Liver (tissue), 8 donors: ENCODE measurements at regions not wholly inside any gene's neighbourhood (a gene's known extent, or its start where the extent isn't known, plus 50 kb on each side); places are given as distances from the start of the nearest gene placed in this dataset.

Source experiments
- DNase-seq: peaks from one replicate; pipeline ENCODE4 v3.0.0-alpha.2; 2017; ENCODE audit warnings: low spot score
- H3K27ac ChIP-seq, 2 donors: one replicate each; pipeline ENCODE4 v1.7.0; 2013; ENCODE audit warnings: inconsistent platforms in 2 of 2, low read length in 2 of 2, control low read depth in 1 of 2, low read depth in 1 of 2, mild to moderate bottlenecking in 1 of 2
- H3K27me3 ChIP-seq, 4 donors: one replicate each; pipeline versions ENCODE4 v1.6.1 to v1.7.0; 2013; ENCODE audit warnings: low read length in 3 of 4, inconsistent platforms in 1 of 4, mild to moderate bottlenecking in 1 of 4, moderate library complexity in 1 of 4; ENCODE audit not compliant: control insufficient read depth in 4 of 4, insufficient read depth in 4 of 4
- H3K36me3 ChIP-seq, 4 donors: one replicate each; pipeline versions ENCODE4 v1.6.1 to v1.7.0; 2013; ENCODE audit warnings: low read length in 3 of 4, mild to moderate bottlenecking in 3 of 4, low read depth in 1 of 4, moderate library complexity in 1 of 4; ENCODE audit not compliant: control insufficient read depth in 4 of 4, insufficient read depth in 3 of 4
- H3K4me1 ChIP-seq, 4 donors: one replicate each; pipeline versions ENCODE4 v1.6.1 to v1.7.0; 2013; ENCODE audit warnings: low read length in 3 of 4, mild to moderate bottlenecking in 3 of 4, moderate library complexity in 1 of 4; ENCODE audit not compliant: control insufficient read depth in 4 of 4, insufficient read depth in 4 of 4
- H3K4me3 ChIP-seq, 3 donors: one replicate each; pipeline versions ENCODE4 v1.6.1 to v1.7.0; 2013; ENCODE audit warnings: low read length in 3 of 3, control low read depth in 1 of 3, low read depth in 1 of 3, mild to moderate bottlenecking in 1 of 3
- H3K9ac ChIP-seq, 2 donors: one replicate each; pipeline ENCODE4 v1.7.0; 2013; ENCODE audit warnings: low read length in 2 of 2, mild to moderate bottlenecking in 2 of 2, moderate library complexity in 2 of 2, control low read depth in 1 of 2, low read depth in 1 of 2
- H3K9me3 ChIP-seq, 4 donors: one replicate each; pipeline versions ENCODE4 v1.6.1 to v1.7.0; 2013; ENCODE audit warnings: low read length in 3 of 4; ENCODE audit not compliant: control insufficient read depth in 4 of 4
- EGR1 ChIP-seq, 2 donors: IDR thresholded peaks; 2 replicates each; pipeline ENCODE4 v1.6.1; 2016 to 2018; ENCODE audit warnings: antibody characterized with exemption in 2 of 2, low read depth in 2 of 2
- FOXA2 ChIP-seq: IDR thresholded peaks from 2 replicates; pipeline ENCODE4 v1.6.1; 2016; ENCODE audit warnings: antibody characterized with exemption
- GABPA ChIP-seq, 2 donors: IDR thresholded peaks in 1 of 2; conservative IDR thresholded peaks in 1 of 2; 2 replicates each; pipeline ENCODE4 v1.6.1; 2016; ENCODE audit warnings: antibody characterized with exemption in 2 of 2, mild to moderate bottlenecking in 1 of 2, moderate library complexity in 1 of 2
- HNF4A ChIP-seq, 2 donors: conservative IDR thresholded peaks; 2 replicates each; pipeline ENCODE4 v1.6.1; 2016; ENCODE audit warnings: antibody characterized with exemption in 2 of 2, mild to moderate bottlenecking in 2 of 2
- HNF4G ChIP-seq: IDR thresholded peaks from 2 replicates; pipeline ENCODE4 v1.6.1; 2016; ENCODE audit warnings: antibody characterized with exemption
- JUND ChIP-seq, 2 donors: IDR thresholded peaks; 2 replicates each; pipeline ENCODE4 v1.6.1; 2016; ENCODE audit warnings: antibody characterized with exemption in 2 of 2
- NR2F2 ChIP-seq: IDR thresholded peaks from 2 replicates; pipeline ENCODE4 v1.6.1; 2016; ENCODE audit warnings: antibody characterized with exemption
- RAD21 ChIP-seq, 2 donors: IDR thresholded peaks; 2 replicates each; pipeline ENCODE4 v1.6.1; 2016; ENCODE audit warnings: antibody characterized with exemption in 2 of 2, mild to moderate bottlenecking in 2 of 2
- RXRA ChIP-seq, 2 donors: IDR thresholded peaks; 2 replicates each; pipeline ENCODE4 v1.6.1; 2017 to 2018; ENCODE audit warnings: antibody characterized with exemption in 2 of 2, mild to moderate bottlenecking in 1 of 2
- SP1 ChIP-seq: IDR thresholded peaks from 2 replicates; pipeline ENCODE4 v1.6.1; 2018; ENCODE audit warnings: antibody characterized with exemption, mild to moderate bottlenecking
- TAF1 ChIP-seq: conservative IDR thresholded peaks from 2 replicates; pipeline ENCODE4 v1.6.1; 2016; ENCODE audit warnings: antibody characterized with exemption, mild to moderate bottlenecking
- YY1 ChIP-seq: IDR thresholded peaks from 2 replicates; pipeline ENCODE4 v1.6.1; 2016; ENCODE audit warnings: antibody characterized with exemption, mild to moderate bottlenecking
- WGBS: extraction: QIAGEN DNeasy Blood & Tissue Kit; methylation state at CpG from one replicate; pipeline ENCODE4 v1.1.7; 2013; 5-methylcytosine and 5-hydroxymethylcytosine counted together
- TF ChIP-seq, protein P1 (sequence below): IDR thresholded peaks from 2 replicates; pipeline ENCODE4 v1.6.1; 2016; ENCODE audit warnings: antibody characterized with exemption
- TF ChIP-seq, protein P2 (sequence below): fragments of 150-350 bp; IDR thresholded peaks from 2 replicates; pipeline ENCODE4 v1.5.1; 2017; ENCODE audit warnings: improper control_type of control experiment, low read depth, low read length; ENCODE audit not compliant: missing input control
- TF ChIP-seq, protein P3 (sequence below): IDR thresholded peaks from 2 replicates; pipeline ENCODE4 v1.6.1; 2016; ENCODE audit warnings: antibody characterized with exemption, mild to moderate bottlenecking
- TF ChIP-seq, protein P4 (sequence below): IDR thresholded peaks from 2 replicates; pipeline ENCODE4 v1.6.1; 2016; ENCODE audit warnings: antibody characterized with exemption
- TF ChIP-seq, protein P5 (sequence below): IDR thresholded peaks from 2 replicates; pipeline ENCODE4 v1.6.1; 2016; ENCODE audit warnings: antibody characterized with exemption
- donor health status: healthy.
- donor health status: healthy.
- donor health status: healthy.
- donor health status: healthy.
- donor health status: healthy.

DNA sequence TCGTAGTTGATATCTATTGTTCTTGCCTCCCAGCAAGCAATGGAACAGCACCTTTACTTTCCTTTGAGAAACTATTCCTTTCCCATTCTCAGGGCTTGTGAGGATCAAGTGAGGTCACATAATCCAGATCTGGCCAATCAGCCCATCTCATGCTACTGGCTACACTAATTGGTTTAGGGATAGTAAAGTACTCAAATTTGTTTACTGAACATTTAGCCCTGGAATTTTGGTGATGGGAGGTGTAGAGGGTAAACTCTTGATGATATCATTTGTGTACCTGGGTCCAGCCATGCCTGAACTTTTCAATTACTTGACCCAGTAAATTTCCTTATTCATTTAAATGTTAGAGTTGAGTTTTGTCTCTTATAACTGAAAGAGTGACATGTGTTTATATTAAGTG lies 195.8 kb upstream of the TNP1 start:
- H3K4me1 ChIP-seq: no peaks in the 10 kb centered on the region
- H3K27ac ChIP-seq: no peak overlapping the region
- no peak overlapping the region for H3K9ac ChIP-seq
- no peak overlapping the region for H3K4me3 ChIP-seq
- no peaks in the 10 kb centered on the region for H3K9me3 ChIP-seq
- H3K27me3 ChIP-seq: no peaks in the 10 kb centered on the region
- 84% methylated on average over 1 of the region's 1 CpG for WGBS
- DNase-seq: no peak
- H3K36me3 ChIP-seq: no peaks in the 10 kb centered on the region
- TF ChIP-seq EGR1 (IDR thresholded peaks at IDR 0.05; ENCODE audit: low read depth in 2 of 2) (no peak), SP1 (no peak), NR2F2 (no peak), TAF1 (no peak), FOXA2 (no peak), RXRA (IDR thresholded peaks at IDR 0.05) (no peak), JUND (IDR thresholded peaks at IDR 0.05) (no peak), HNF4G (no peak), RAD21 (IDR thresholded peaks at IDR 0.05) (no peak), GABPA (IDR thresholded peaks at IDR 0.05 in 1 of 2, conservative IDR thresholded peaks at IDR 0.05 in 1 of 2) (no peak)
- TF ChIP-seq, protein P1, sequence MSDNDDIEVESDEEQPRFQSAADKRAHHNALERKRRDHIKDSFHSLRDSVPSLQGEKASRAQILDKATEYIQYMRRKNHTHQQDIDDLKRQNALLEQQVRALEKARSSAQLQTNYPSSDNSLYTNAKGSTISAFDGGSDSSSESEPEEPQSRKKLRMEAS: no peak
- TF ChIP-seq, protein P2, sequence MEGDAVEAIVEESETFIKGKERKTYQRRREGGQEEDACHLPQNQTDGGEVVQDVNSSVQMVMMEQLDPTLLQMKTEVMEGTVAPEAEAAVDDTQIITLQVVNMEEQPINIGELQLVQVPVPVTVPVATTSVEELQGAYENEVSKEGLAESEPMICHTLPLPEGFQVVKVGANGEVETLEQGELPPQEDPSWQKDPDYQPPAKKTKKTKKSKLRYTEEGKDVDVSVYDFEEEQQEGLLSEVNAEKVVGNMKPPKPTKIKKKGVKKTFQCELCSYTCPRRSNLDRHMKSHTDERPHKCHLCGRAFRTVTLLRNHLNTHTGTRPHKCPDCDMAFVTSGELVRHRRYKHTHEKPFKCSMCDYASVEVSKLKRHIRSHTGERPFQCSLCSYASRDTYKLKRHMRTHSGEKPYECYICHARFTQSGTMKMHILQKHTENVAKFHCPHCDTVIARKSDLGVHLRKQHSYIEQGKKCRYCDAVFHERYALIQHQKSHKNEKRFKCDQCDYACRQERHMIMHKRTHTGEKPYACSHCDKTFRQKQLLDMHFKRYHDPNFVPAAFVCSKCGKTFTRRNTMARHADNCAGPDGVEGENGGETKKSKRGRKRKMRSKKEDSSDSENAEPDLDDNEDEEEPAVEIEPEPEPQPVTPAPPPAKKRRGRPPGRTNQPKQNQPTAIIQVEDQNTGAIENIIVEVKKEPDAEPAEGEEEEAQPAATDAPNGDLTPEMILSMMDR: no peak

DNA sequence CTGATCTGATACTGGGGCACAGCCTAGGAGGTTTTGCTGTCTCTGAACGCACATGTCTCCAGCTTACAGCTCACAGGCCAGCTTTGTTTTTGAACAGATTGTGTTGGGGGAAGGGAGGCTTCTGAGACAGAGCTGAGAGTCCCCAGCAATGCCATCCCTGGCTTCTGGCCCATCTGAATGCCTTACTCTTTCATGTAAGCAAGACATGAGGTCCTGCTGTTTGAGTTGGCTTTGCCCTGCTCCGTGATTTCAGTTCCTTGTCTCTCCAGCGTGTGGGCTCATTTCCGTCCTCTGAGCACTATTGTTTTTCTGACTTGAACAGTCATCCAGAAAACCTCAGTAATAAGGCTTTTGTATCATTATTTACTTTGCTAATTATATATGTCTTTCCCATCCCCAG lies 194.9 kb upstream of the TNP1 start:
- 82% methylated on average over 4 of the region's 4 CpGs for WGBS
- Histone ChIP-seq H3K4me1 (no peaks in the 10 kb centered on the region), H3K9me3 (no peaks in the 10 kb centered on the region), H3K27me3 (no peaks in the 10 kb centered on the region), H3K4me3 (no peak overlapping the region), H3K27ac (no peak overlapping the region), H3K9ac (no peak overlapping the region), H3K36me3 (no peaks in the 10 kb centered on the region)
- DNase-seq: no peak
- TF ChIP-seq, protein P1: no peak

DNA sequence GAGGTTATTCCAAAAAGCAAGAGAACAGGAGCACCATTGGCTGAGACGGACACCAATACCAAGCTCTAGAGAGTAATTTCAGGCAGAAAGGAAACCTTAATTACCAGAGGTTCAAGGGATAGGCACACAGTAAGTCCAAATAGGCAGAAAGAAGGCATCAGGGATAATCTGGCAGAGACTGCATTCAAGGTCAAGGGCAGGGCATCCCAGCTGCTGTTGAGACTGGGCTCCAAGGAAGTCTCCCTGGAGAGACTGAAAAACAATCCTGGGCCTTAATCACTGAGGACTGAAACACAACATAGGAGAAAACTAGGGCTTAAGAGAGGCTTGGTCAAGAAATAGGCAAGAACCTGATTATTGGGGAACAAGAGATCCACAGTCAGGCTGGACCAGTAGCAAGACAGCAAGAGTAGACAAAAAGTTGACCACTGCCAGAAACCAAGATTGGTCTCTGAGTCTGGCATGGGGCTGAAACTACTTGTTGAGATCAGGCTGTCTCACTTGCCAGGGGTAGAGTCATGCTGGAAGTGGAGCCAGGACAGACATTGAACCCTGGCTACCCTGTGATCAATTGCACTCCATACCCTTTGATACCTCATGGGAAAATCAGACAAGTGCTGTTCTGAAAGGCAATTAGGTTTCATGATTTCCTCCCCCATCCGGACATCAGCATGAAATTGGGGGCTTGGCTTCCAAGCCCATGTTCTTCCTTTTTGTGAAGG lies 193.2 kb upstream of the TNP1 start:
- H3K27me3 ChIP-seq: no peaks in the 10 kb centered on the region
- 95% methylated on average over 2 of the region's 2 CpGs for WGBS
- H3K4me3 ChIP-seq: no peak overlapping the region
- DNase-seq: no peak
- no peaks in the 10 kb centered on the region for H3K4me1 ChIP-seq
- no peak overlapping the region for H3K9ac ChIP-seq
- H3K9me3 ChIP-seq: no peaks in the 10 kb centered on the region
- no peak overlapping the region for H3K27ac ChIP-seq
- H3K36me3 ChIP-seq: no peaks in the 10 kb centered on the region
- TF ChIP-seq RAD21 (IDR thresholded peaks at IDR 0.05) (no peak), EGR1 (IDR thresholded peaks at IDR 0.05; ENCODE audit: low read depth in 2 of 2) (no peak), FOXA2 (no peak), YY1 (no peak), HNF4G (no peak), TAF1 (no peak), JUND (IDR thresholded peaks at IDR 0.05) (no peak), RXRA (IDR thresholded peaks at IDR 0.05) (no peak), HNF4A (conservative IDR thresholded peaks at IDR 0.05) (no peak), NR2F2 (no peak), GABPA (IDR thresholded peaks at IDR 0.05 in 1 of 2, conservative IDR thresholded peaks at IDR 0.05 in 1 of 2) (no peak), SP1 (no peak)
- TF ChIP-seq, protein P3, sequence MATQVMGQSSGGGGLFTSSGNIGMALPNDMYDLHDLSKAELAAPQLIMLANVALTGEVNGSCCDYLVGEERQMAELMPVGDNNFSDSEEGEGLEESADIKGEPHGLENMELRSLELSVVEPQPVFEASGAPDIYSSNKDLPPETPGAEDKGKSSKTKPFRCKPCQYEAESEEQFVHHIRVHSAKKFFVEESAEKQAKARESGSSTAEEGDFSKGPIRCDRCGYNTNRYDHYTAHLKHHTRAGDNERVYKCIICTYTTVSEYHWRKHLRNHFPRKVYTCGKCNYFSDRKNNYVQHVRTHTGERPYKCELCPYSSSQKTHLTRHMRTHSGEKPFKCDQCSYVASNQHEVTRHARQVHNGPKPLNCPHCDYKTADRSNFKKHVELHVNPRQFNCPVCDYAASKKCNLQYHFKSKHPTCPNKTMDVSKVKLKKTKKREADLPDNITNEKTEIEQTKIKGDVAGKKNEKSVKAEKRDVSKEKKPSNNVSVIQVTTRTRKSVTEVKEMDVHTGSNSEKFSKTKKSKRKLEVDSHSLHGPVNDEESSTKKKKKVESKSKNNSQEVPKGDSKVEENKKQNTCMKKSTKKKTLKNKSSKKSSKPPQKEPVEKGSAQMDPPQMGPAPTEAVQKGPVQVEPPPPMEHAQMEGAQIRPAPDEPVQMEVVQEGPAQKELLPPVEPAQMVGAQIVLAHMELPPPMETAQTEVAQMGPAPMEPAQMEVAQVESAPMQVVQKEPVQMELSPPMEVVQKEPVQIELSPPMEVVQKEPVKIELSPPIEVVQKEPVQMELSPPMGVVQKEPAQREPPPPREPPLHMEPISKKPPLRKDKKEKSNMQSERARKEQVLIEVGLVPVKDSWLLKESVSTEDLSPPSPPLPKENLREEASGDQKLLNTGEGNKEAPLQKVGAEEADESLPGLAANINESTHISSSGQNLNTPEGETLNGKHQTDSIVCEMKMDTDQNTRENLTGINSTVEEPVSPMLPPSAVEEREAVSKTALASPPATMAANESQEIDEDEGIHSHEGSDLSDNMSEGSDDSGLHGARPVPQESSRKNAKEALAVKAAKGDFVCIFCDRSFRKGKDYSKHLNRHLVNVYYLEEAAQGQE: no peak
- TF ChIP-seq, protein P1: no peak
- TF ChIP-seq, protein P4, sequence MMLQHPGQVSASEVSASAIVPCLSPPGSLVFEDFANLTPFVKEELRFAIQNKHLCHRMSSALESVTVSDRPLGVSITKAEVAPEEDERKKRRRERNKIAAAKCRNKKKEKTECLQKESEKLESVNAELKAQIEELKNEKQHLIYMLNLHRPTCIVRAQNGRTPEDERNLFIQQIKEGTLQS: no peak
- TF ChIP-seq, protein P5, sequence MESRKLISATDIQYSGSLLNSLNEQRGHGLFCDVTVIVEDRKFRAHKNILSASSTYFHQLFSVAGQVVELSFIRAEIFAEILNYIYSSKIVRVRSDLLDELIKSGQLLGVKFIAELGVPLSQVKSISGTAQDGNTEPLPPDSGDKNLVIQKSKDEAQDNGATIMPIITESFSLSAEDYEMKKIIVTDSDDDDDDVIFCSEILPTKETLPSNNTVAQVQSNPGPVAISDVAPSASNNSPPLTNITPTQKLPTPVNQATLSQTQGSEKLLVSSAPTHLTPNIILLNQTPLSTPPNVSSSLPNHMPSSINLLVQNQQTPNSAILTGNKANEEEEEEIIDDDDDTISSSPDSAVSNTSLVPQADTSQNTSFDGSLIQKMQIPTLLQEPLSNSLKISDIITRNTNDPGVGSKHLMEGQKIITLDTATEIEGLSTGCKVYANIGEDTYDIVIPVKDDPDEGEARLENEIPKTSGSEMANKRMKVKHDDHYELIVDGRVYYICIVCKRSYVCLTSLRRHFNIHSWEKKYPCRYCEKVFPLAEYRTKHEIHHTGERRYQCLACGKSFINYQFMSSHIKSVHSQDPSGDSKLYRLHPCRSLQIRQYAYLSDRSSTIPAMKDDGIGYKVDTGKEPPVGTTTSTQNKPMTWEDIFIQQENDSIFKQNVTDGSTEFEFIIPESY: no peak
